ENCODE measurements at regions not wholly inside any gene's neighbourhood (a gene's known extent, or its start where the extent isn't known, plus 50 kb on each side); places are given as distances from the start of the nearest gene placed in this dataset.

- Histone ChIP-seq H3K4me1 (ENCODE audit: control insufficient read depth in 4 of 4, insufficient read depth in 4 of 4, low read length in 3 of 4) (no peaks in the 10 kb centered on the region), H3K9me3 (ENCODE audit: control insufficient read depth in 4 of 4, low read length in 3 of 4) (peaks cover 0 to 7% (median 5%) of the 10 kb centered on the region in 4 donors), H3K4me3 (ENCODE audit: low read depth in 1 of 3, low read length in 3 of 3) (no peak overlapping the region), H3K27me3 (ENCODE audit: control insufficient read depth in 4 of 4, insufficient read depth in 4 of 4, low read length in 3 of 4) (no peaks in the 10 kb centered on the region), H3K27ac (ENCODE audit: low read depth in 1 of 2, low read length in 2 of 2) (no peak overlapping the region), H3K36me3 (ENCODE audit: control insufficient read depth in 4 of 4, insufficient read depth in 3 of 4, low read depth in 1 of 4, low read length in 3 of 4) (no peaks in the 10 kb centered on the region), H3K9ac (ENCODE audit: low read depth in 1 of 2, low read length in 2 of 2) (no peak overlapping the region)
- DNase-seq (ENCODE audit: low spot score), result no peak
- WGBS, result 72% methylated on average over 4 of the region's 4 CpGs
- no peak for TF ChIP-seq REST (IDR thresholded peaks at IDR 0.05)
- TF ChIP-seq YY1 (IDR thresholded peaks at IDR 0.05), result no peak
- no peak for TF ChIP-seq RAD21 (IDR thresholded peaks at IDR 0.05)
- TF ChIP-seq CTCF (IDR thresholded peaks at IDR 0.05; ENCODE audit: low read depth, low read length, missing input control), result no peak
- no peak for TF ChIP-seq HNF4A (conservative IDR thresholded peaks at IDR 0.05)
- no peak for TF ChIP-seq MAX (IDR thresholded peaks at IDR 0.05)
- no peak for TF ChIP-seq EGR1 (IDR thresholded peaks at IDR 0.05; ENCODE audit: low read depth in 2 of 2)
- no peak for TF ChIP-seq RXRA (IDR thresholded peaks at IDR 0.05)
- no peak for TF ChIP-seq NR2F2 (IDR thresholded peaks at IDR 0.05)
- no peak for TF ChIP-seq TAF1 (conservative IDR thresholded peaks at IDR 0.05)
- no peak for TF ChIP-seq ZBTB33 (IDR thresholded peaks at IDR 0.05)
- TF ChIP-seq ATF3 (IDR thresholded peaks at IDR 0.05), result no peak
- no peak for TF ChIP-seq SP1 (IDR thresholded peaks at IDR 0.05)
- TF ChIP-seq GABPA (IDR thresholded peaks at IDR 0.05 in 1 of 2, conservative IDR thresholded peaks at IDR 0.05 in 1 of 2), result no peak
- no peak for TF ChIP-seq FOXA2 (IDR thresholded peaks at IDR 0.05)
- no peak for TF ChIP-seq HNF4G (IDR thresholded peaks at IDR 0.05)
Measured at GRCh38 chr20:23268792-23269354, 81.7 kb upstream of the NXT1 start.

GRCh38 chr20:23267909-23268308 is 82.7 kb upstream of the NXT1 start:
- peaks cover 0 to 7% (median 5%) of the 10 kb centered on the region in 4 donors for H3K9me3 ChIP-seq (ENCODE audit: control insufficient read depth in 4 of 4, low read length in 3 of 4)
- DNase-seq (ENCODE audit: low spot score), result no peak
- H3K4me3 ChIP-seq (ENCODE audit: low read depth in 1 of 3, low read length in 3 of 3), result no peak overlapping the region
- 81% methylated on average over 2 of the region's 2 CpGs for WGBS
- no peaks in the 10 kb centered on the region for H3K27me3 ChIP-seq (ENCODE audit: control insufficient read depth in 4 of 4, insufficient read depth in 4 of 4, low read length in 3 of 4)
- TF ChIP-seq FOXA1 (IDR thresholded peaks at IDR 0.05), result no peak
- TF ChIP-seq ZBTB33 (IDR thresholded peaks at IDR 0.05), result no peak
- no peak for TF ChIP-seq MAX (IDR thresholded peaks at IDR 0.05)
- no peak for TF ChIP-seq FOXA2 (IDR thresholded peaks at IDR 0.05)
- no peak for TF ChIP-seq ATF3 (IDR thresholded peaks at IDR 0.05)
- no peak for TF ChIP-seq YY1 (IDR thresholded peaks at IDR 0.05)
- TF ChIP-seq JUND (IDR thresholded peaks at IDR 0.05), result no peak
- no peak overlapping the region for H3K9ac ChIP-seq (ENCODE audit: low read depth in 1 of 2, low read length in 2 of 2)
- H3K27ac ChIP-seq (ENCODE audit: low read depth in 1 of 2, low read length in 2 of 2), result no peak overlapping the region
- H3K36me3 ChIP-seq (ENCODE audit: control insufficient read depth in 4 of 4, insufficient read depth in 3 of 4, low read depth in 1 of 4, low read length in 3 of 4), result no peaks in the 10 kb centered on the region
- H3K4me1 ChIP-seq (ENCODE audit: control insufficient read depth in 4 of 4, insufficient read depth in 4 of 4, low read length in 3 of 4), result no peaks in the 10 kb centered on the region
